Lung (tissue), 11 donors: ENCODE measurements at regions not wholly inside any gene's neighbourhood (a gene's known extent, or its start where the extent isn't known, plus 50 kb on each side); places are given as distances from the start of the nearest gene placed in this dataset.
"Not testable (repeated sequence)": the region's sequence is repeated elsewhere in the genome, so short reads cannot be mapped to it uniquely, and the experiment has no call there.

Experiments
- ATAC-seq: fragments of 200-7000 bp; cut with Tn5 transposase; one replicate; pipeline ENCODE4 v1.9.1; 2020; ENCODE audit warnings: moderate number of reproducible peaks; ENCODE audit not compliant: insufficient read depth, low FRiP score
- DNase-seq, 3 donors: peaks; one replicate each; pipeline ENCODE4 v3.0.0-alpha.2; 2013 to 2017
- H3K27ac ChIP-seq, 2 donors: one replicate each; pipeline ENCODE4 v1.5.1; 2013; ENCODE audit warnings: mild to moderate bottlenecking in 2 of 2, moderate library complexity in 2 of 2, control low read depth in 1 of 2, inconsistent platforms in 1 of 2, low read depth in 1 of 2, low read length in 1 of 2
- H3K27me3 ChIP-seq, 3 donors: one replicate each; pipeline ENCODE4 v1.5.1; 2013; ENCODE audit warnings: low read length in 2 of 3; ENCODE audit not compliant: control insufficient read depth in 3 of 3, insufficient read depth in 3 of 3
- H3K36me3 ChIP-seq, 4 donors: one replicate each; pipeline ENCODE4 v1.5.1; 2013; ENCODE audit warnings: low read length in 4 of 4, mild to moderate bottlenecking in 1 of 4, moderate library complexity in 1 of 4; ENCODE audit not compliant: control insufficient read depth in 4 of 4, insufficient read depth in 4 of 4
- H3K4me1 ChIP-seq, 5 donors: one replicate each; pipeline ENCODE4 v1.5.1; 2013; ENCODE audit warnings: low read length in 5 of 5, mild to moderate bottlenecking in 2 of 5, moderate library complexity in 1 of 5; ENCODE audit not compliant: control insufficient read depth in 5 of 5, insufficient read depth in 5 of 5
- H3K4me3 ChIP-seq: one replicate; pipeline ENCODE4 v1.5.1; 2013; ENCODE audit warnings: mild to moderate bottlenecking, control low read depth, moderate library complexity
- H3K9ac ChIP-seq, 2 donors: one replicate each; pipeline ENCODE4 v1.5.1; 2013; ENCODE audit warnings: low read length in 2 of 2, control low read depth in 1 of 2; ENCODE audit not compliant: insufficient read depth in 1 of 2
- H3K9me3 ChIP-seq, 4 donors: one replicate each; pipeline ENCODE4 v1.5.1; 2013; ENCODE audit warnings: low read length in 3 of 4, mild to moderate bottlenecking in 1 of 4, moderate library complexity in 1 of 4; ENCODE audit not compliant: control insufficient read depth in 4 of 4, insufficient read depth in 3 of 4
- WGBS, 2 donors: extraction: QIAGEN DNeasy Blood & Tissue Kit; methylation state at CpG; one replicate each; pipeline ENCODE4 v1.1.7; 2013; 5-methylcytosine and 5-hydroxymethylcytosine counted together
- TF ChIP-seq, protein P1 (sequence below): IDR thresholded peaks from 2 replicates; pipeline ENCODE4 v1.5.1; 2012; ENCODE audit warnings: mild to moderate bottlenecking; ENCODE audit errors: control extremely low read depth, extremely low read depth
- donor health status: control.
- donor health status: control.
- donor health status: Bipolar disorder and iron deficiency.
- donor health status: healthy.
- donor health status: DM: yes; HTN: yes; CAD: no.

DNA sequence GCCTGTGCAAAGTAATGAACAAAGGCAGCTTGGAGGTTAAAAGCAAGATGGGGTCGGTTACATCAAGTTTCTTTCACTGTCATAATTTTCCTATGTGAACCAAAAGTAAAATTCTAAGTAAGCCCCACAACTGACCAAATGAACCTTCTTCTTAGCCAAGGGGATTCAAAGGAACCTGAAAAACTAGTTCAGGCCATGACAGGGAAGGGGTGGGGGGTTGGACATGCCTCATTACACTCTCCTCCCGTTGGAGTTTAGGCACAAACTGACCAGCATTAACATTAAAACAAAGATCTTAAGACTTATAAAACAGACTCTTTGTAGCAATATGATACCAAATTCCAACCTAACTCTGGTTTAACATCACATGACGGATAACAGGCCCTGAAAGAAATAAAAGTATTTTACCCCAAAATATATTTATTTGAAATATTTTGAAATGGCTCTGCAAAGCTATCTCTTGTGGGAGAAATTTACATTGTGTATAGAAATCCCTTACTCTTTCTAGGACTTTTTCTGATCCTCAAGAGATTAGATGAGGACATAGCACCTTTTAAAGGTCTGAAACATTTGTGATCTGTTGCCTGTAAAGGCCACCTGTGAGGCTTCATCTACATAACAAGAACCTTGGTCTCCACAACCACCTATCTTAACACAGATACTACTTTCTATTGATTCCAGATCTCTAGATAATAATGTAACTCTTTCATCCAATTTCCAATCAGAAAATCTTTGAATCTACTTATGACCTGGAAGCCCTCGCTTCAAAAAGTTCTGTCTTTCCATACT lies 1829.0 kb upstream of the MIR17HG start:
- no peak overlapping the region for H3K4me3 ChIP-seq

DNA sequence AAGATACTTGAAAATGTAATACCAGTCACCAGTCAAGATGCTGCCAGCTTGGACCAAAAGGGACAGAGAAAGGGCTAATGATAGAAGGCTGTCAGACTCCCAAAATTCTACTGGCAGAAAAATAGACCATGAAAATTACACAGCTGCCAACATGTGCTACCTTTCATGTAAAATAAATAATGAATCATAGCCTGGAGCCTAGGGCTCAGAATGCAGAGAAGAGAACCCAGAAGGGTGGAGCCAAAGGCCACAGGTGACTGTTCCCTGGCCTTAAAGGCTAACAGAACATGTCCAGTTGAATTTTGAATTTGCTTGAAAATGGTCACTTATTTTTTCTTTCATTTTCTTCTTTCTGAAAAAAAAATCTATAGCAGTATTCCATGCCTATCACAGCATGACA lies 1827.0 kb upstream of the MIR17HG start:
- Histone ChIP-seq H3K27ac (no peak overlapping the region), H3K4me1 (peaks cover 0 to under 1% (median 0%) of the 10 kb centered on the region in 5 donors), H3K9ac (no peak overlapping the region), H3K4me3 (no peak overlapping the region), H3K9me3 (no peaks in the 10 kb centered on the region), H3K36me3 (no peaks in the 10 kb centered on the region), H3K27me3 (no peaks in the 10 kb centered on the region)
- TF ChIP-seq, protein P1, sequence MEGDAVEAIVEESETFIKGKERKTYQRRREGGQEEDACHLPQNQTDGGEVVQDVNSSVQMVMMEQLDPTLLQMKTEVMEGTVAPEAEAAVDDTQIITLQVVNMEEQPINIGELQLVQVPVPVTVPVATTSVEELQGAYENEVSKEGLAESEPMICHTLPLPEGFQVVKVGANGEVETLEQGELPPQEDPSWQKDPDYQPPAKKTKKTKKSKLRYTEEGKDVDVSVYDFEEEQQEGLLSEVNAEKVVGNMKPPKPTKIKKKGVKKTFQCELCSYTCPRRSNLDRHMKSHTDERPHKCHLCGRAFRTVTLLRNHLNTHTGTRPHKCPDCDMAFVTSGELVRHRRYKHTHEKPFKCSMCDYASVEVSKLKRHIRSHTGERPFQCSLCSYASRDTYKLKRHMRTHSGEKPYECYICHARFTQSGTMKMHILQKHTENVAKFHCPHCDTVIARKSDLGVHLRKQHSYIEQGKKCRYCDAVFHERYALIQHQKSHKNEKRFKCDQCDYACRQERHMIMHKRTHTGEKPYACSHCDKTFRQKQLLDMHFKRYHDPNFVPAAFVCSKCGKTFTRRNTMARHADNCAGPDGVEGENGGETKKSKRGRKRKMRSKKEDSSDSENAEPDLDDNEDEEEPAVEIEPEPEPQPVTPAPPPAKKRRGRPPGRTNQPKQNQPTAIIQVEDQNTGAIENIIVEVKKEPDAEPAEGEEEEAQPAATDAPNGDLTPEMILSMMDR, result no peak
- DNase-seq (no peak), ATAC-seq (no peak)

More for the DNA sequence above, 1829.0 kb upstream of the MIR17HG start:
- TF ChIP-seq, protein P1, result no peak
- peaks cover 0 to 12% (median 0%) of the 10 kb centered on the region in 5 donors for H3K4me1 ChIP-seq
- no peaks in the 10 kb centered on the region for H3K36me3 ChIP-seq
- no peak overlapping the region for H3K9ac ChIP-seq
- ATAC-seq (no peak), DNase-seq (no peak)
- no peaks in the 10 kb centered on the region for H3K27me3 ChIP-seq
- no peak overlapping the region for H3K27ac ChIP-seq
- 84 to 85% methylated on average over 4 of the region's 4 CpGs for WGBS, 2 donors
- H3K9me3 ChIP-seq, result no peaks in the 10 kb centered on the region

- ATAC-seq, H3K9ac ChIP-seq, H3K4me1 ChIP-seq, H3K27me3 ChIP-seq, H3K9me3 ChIP-seq, DNase-seq, H3K4me3 ChIP-seq, H3K36me3 ChIP-seq, H3K27ac ChIP-seq: not testable (repeated sequence)
- WGBS, 2 donors, result 83 to 87% methylated on average over 2 of the region's 2 CpGs
These were observed 1825.8 kb upstream of the MIR17HG start for GRCh38 chr13:89521672-89522071.

DNA sequence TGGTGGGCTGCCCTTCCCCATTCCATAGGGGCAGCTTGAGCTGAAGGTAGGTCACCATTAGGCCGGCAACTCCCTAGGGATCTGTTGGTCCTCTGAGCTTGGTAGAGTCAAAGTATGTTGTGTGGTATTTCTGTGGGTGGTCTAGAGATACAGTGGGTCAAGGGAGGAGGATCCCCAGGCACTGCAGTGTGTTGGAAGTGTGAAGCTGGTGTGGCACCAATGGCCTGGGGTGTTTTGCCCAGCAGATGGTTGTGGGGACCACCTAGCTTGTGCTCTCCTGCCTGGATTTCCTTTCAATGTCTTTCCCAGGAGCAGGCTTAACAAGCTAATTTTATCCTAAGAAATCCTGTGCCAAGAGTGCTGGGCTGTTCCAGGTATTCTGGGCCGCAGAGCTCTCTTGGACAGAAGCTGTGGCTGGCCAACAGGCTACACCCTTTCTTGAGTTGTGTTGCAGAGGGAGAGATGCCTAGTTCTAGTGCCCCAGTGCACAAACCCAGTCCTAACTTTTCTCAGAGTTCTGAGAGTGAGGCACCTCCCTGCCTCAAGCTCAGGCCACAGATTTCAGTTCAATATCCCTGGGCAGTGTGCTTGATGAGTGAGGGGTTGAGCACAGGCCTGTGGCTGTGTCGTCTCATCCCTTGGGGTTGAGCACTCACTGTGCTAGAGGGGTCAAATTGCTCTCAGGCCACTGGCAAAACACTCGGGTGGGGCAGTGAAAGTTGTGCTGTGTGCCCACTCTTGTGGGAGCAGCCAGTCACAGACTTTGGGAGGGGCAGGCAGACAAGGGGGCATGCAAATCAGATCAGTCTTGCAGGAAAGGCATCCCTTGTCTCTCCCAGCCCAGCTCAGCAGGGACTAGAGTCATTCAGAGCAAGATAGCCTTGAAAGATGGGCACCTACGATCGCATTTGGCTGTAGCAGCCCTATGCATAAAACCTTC lies 1806.1 kb upstream of the MIR17HG start:
- 91 to 96% methylated on average over 6 of the region's 6 CpGs for WGBS, 2 donors
- TF ChIP-seq, protein P1, result no peak
- no peak for ATAC-seq
- H3K27me3 ChIP-seq, result no peaks in the 10 kb centered on the region
- H3K27ac ChIP-seq, result no peak overlapping the region
- H3K4me1 ChIP-seq, result no peaks in the 10 kb centered on the region
- no peaks in the 10 kb centered on the region for H3K9me3 ChIP-seq
- no peak overlapping the region for H3K9ac ChIP-seq
- no peak overlapping the region for H3K4me3 ChIP-seq
- no peaks in the 10 kb centered on the region for H3K36me3 ChIP-seq
- DNase-seq, result no peak
